NCI-H1105 (cell line): ENCODE measurements at regions not wholly inside any gene's neighbourhood (a gene's known extent, or its start where the extent isn't known, plus 50 kb on each side); places are given as distances from the start of the nearest gene placed in this dataset.

Experiments
- DNase-seq: peaks from one replicate; lab custom pipeline; 2025; lab: John Stamatoyannopoulos, UW

DNA sequence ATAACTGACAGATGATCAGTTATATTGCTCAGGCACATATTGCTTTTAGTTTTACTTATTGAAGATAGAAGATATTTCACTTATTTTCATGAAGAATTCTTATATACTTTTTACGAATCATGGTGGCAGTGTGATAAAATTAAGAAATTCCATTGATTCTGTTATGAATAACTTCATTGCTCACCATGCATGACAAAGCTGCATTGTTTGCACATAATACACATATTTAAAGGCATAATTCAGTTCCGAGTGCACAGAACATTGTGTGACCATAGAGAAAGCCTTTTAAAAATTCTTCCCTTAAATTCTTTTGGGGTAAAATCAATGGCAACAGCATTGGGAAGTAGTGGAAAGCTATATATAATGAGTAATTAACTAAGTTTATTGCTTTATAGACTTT lies 82.5 kb upstream of the NAALADL2 start:
- DNase-seq = no peak

DNA sequence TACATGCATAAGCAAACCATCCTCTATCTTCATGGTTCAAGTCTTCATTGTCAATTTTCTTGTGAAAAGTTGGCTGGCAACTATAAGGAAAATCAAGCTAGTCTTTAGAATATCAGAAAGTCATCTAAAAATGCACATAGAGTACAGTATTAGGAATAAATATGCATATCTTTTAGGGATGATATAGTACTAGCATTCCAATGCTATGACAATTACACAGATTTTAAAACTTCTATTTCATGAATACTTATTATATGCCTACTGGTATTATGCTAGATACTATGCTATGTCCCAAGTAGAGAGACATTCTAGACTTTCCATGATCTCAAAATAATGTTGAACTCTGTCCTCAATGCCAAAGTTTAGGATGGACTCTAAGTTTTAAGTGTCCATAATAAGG lies 81.3 kb upstream of the NAALADL2 start:
- no peak for DNase-seq

- no peak for DNase-seq
Measured at GRCh38 chr3:174783502-174783901, 75.6 kb upstream of the NAALADL2 start.

DNA sequence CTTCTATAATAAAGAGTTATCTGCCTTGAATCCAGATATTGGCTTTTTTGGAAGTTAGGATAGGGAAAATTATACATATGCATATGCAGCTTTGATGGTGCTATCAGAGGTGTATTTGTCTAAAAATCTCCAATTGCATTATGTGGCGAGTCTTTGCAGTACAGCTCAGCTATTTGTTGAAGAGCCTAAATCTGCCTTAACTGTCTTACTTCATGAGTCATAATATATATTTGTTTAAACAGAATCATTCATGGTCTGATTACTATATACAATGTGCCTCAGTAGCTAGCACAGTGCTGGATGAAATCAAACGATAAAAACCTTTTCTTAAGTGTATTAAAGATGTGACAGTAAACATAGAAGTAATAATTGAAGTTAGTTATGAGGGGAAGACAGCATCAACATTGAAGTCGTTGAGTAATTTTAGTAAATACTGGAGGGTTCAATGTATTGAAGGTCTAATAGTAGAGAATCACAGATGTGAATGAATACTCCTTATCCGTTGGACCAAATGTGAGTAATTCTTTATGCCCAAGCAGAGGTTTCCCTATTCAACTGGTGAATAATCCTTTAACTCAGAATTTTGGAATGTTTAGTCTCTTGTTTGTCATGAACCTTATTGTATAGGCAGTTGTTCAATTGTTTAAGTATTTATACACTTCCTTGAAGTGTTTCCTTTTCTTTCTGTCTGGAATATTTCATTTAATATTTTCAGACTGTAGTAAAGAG lies 74.8 kb upstream of the NAALADL2 start:
- no peak for DNase-seq

GRCh38 chr3:174786825-174787224 lies 72.3 kb upstream of the NAALADL2 start:
- no peak for DNase-seq

DNA sequence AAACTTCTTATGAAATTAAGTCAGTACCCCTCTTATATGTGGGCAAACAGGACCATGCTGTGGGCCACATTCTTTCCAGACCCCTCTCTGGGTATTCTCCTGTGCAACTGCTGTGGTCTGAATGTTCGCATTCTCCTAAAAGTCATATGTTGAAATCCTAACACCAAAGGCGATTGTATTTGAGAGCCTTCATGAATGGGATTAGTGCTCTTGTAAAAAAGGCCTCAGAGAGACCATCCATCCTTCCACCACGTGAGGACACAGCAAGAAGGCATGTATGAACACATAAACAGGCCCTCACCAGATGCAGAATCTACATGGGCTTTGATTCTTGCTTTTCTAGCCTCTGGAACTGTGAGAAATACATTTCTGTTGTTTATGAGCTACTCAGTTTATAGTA lies 68.0 kb upstream of the NAALADL2 start:
- DNase-seq = no peak

GRCh38 chr3:174792864-174793263 lies 66.3 kb upstream of the NAALADL2 start:
- DNase-seq = no peak
